ENCODE measurements at regions not wholly inside any gene's neighbourhood (a gene's known extent, or its start where the extent isn't known, plus 50 kb on each side); places are given as distances from the start of the nearest gene placed in this dataset.

DNA sequence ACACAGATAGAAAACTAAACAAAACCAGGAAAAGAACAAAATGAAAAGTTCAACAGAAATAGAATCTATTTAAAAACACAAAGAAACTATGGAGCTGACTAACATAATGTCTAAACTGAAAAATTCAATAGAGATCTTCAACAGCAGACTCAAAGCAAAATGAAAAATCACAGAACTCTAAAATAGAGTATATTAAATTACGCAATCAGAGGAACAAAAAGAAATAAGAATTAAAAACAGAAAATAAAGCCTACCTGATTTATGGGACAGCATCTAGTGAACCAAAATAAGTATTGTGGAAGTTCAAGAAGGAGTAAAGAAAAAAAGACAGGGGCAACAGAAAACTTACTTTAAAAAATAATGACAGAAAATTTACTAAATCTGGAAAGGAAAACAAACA, 152.1 kb upstream of the GALNT5 start:
- TF ChIP-seq EZH2 (IDR thresholded peaks at IDR 0.05; ENCODE audit: low read length, missing control alignments), result no peak
- TF ChIP-seq CTCF (conservative IDR thresholded peaks at IDR 0.05 in 1 of 2, IDR thresholded peaks at IDR 0.05 in 1 of 2; ENCODE audit: low read depth in 1 of 2, low read length in 2 of 2), result no peak

Measured in fibroblast of lung (primary cell).